Medulla oblongata (tissue), 1 donor: ENCODE measurements at regions not wholly inside any gene's neighbourhood (a gene's known extent, or its start where the extent isn't known, plus 50 kb on each side); places are given as distances from the start of the nearest gene placed in this dataset.

Experiments used
- DNase-seq: peaks from one replicate; pipeline ENCODE4 v3.0.0-alpha.2; 2015; ENCODE audit errors: extremely low spot score

- no peak for DNase-seq
Observed at GRCh38 chr9:90301277-90301653, 341.4 kb downstream of the DIRAS2 start.

- DNase-seq = no peak
Observed at GRCh38 chr9:90303655-90304054, 339.0 kb downstream of the DIRAS2 start.

DNA sequence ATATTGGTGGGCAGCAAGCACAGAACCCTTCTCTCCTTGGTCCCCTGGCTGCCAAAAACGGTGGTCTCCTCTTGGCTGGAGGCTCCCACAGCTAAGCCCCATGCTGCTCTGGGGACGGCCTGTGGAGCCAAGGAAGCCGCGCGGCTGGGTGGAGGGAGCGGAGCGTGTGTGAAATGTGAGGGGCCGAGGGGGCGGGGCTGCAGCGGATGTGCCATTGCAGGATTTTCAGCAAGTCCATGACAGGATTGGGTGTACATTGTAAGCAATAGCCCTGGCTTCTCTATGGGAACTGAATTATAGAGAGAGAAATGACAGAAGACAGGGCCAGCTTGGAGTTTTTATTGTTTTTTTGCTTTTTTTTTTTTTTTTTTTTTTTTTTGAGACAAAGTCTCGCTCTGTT is 336.5 kb downstream of the DIRAS2 start:
- no peak for DNase-seq

DNA sequence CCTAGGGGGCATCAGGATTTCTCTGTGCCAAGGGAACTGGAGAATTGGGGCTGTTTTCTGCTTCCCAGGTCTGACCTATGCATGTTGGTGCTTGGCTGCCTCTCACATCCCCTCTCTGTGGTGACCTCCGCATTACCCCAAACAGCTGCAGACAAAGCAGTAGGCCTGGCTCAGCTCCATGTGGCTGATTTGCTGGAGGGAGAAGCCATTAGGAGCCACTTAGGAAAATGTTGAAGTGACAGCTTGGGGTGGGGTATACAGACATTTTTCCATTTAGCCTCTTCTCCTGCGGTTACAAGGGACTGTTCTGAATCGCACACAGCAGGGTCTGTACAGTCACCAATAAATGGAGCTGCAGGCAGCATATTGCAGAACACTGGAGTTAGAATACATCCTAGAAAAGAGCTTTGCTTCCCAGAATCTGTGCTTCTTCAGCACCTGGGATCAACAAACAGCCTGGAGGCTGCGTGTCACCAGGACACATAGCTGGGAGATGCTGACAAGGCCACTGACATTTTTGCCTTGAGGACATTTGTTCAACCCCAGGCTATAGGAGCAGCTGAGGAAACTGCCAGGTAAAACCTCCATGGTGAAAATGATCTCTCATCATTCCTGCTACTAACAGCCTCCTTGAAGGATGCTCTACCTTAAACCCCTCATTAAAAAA is 335.3 kb downstream of the DIRAS2 start:
- DNase-seq = no peak

DNA sequence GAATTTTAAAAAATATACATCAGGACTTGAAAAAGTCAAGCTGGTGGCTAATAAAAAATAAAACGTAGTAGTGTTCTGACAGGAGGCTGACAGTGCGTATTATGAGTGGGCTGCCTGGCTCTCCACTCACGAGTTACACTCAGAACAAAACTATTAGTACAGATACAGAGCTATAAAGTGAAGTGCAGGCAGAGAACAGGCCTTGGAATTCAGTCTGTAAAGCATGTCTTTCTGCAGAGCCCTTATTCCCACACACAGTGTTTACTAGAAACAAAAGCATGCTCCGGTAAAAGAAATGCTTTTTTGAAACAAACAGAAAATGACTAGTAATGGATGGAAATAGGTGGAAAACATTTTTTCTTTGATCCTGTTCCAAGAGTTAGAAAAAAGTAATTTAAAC is 334.7 kb downstream of the DIRAS2 start:
- DNase-seq = no peak

GRCh38 chr9:90308691-90309090 is 333.9 kb downstream of the DIRAS2 start:
- no peak for DNase-seq

DNA sequence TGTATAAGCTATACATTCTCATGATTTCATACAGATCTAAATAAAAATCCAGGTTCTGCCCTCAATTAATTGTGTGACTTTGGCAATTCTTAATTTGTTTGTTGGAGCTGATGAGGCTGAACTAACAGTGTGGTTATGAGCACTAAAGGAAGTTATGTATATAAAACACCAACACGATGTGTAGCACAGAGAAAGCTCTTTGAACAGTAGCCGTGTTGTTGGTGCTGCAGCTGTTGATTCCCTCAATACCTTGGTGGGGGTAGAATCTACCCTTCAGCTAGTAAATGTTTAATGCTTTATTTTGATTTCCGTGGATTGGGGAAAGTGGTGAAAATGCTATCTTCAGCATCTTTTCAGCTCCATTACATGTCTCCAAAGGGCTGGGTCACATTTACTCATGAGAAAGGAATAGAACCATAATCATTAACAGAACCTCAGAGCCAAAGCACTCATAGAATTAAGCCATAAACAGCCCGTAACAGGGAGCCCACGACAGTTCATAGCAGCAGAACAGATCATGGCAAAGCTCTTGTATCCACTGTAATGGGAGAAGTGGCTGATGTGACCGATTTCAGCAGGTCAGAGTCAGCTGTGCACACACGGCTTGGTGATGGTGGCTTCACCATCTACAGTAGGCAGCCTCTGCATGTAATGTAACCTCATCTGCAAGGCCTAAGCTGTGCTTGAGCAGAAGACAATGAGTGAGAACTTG is 332.7 kb downstream of the DIRAS2 start:
- no peak for DNase-seq

DNA sequence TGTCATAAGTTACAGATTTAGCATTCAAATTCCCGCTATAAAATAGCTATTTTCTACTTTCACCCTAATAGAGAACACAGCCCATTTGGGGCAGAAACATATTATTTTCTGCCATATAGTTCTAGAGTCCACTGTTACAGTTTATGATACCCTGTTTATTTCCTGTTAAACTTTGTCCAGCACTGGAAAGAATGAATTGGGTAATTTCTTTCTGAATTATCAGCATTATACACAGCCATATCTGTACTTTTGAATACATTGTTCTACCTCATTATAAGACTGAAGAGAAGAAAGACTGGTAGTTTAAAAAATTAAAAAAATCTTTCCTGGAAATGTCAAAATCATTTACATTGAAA is 332.1 kb downstream of the DIRAS2 start:
- no peak for DNase-seq

DNA sequence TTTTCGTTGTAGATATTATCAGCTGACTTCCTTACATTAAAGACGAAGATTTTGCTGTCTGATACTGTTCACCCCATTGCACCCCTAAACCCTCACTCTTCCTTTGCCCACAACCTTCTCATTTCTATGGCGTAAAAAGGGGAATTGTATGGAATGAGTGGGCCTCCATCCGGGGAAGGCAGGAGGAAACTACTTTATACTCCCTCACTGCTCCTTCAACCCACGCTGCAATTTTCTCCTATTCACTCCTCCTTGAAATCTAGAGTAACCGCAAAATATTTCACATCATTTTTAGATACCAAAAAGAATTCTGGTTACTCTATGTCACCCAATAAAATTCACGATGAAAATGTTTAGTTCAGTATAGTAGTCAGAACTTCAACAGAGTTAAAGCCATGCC is 330.8 kb downstream of the DIRAS2 start:
- no peak for DNase-seq

- no peak for DNase-seq
Observed at GRCh38 chr9:90322296-90322695, 320.3 kb downstream of the DIRAS2 start.

- no peak for DNase-seq
Observed at GRCh38 chr9:90325913-90326653, 316.5 kb downstream of the DIRAS2 start.

DNA sequence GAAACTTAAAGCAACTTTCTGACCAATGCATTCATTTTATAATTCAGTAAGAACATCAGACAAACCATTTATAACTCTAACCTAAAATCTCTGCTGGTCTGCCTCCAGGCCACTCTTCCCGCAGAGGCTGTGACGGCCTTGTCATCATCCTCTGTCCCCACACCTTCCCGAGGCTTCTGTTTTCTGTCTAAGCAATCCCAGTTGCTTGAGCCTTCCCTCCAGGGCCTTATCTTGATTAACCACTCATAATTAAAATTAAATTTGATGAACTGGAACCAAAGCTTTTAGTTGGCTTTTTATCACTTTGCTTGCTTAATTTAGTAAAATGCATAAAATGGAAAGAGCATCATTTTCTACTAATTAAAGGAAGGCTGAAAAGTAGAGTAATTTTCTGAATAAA is 312.4 kb downstream of the DIRAS2 start:
- no peak for DNase-seq

GRCh38 chr9:90331826-90332575 is 310.6 kb downstream of the DIRAS2 start:
- no peak for DNase-seq

GRCh38 chr9:90333226-90333625 is 309.4 kb downstream of the DIRAS2 start:
- no peak for DNase-seq

DNA sequence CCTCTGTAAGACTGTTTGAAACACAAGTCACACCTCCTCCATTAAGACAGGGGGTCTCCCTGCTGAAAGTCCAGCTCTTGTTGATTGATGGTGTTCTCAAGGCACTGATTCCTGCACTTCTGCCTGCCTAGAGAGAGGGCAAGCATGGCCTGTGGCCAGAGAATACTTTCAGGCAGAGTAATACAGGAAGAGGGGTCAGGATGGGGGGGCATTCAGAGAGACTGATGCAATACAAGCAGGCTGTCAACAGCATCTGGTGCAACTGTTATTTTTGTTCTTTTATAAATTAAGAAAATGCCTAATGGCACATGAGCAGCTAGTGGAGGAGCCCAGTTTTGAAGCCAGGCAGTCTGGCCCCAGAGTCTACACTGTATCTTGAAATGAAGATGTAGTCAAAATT is 302.2 kb downstream of the DIRAS2 start:
- no peak for DNase-seq

- DNase-seq = no peak
Observed at GRCh38 chr9:90342607-90343006, 300.0 kb downstream of the DIRAS2 start.

DNA sequence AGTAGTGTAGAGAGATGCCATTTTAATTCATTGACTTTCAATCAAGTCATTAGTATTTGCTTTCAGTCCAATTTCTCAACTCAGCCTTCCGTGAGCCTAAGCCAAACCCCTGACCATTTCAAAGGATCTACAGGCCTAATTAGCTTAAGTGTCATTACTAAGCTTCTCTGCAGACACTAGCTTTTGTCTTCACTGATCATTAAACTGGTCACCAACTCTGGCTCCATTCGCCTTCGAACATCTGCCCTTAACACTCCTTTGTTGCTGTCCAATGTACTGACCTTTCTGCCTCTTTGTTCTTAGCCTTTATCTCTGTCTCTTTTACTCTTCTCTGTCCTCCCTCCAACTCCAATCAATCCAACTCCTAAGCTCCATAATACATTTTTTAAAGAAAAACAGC is 299.3 kb downstream of the DIRAS2 start:
- DNase-seq = no peak

GRCh38 chr9:90343991-90344390 is 298.6 kb downstream of the DIRAS2 start:
- no peak for DNase-seq

DNA sequence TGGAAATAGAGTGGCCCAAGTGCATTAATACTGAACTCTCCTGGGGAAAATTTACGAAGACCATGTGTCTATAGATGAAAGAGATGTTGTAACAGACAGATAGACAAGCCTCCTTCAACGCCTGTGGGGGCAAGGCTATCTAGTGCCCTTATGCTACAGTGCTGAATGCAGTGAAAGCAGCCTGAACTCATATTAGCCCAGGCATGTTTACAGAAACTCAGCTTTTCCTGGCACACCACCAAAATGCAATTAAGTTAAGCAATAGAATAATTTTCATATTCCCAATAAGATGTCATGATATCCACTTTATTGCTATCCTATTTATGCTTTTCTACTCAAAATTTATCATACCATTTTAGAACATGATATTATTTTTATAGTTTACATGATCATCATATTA is 277.0 kb downstream of the DIRAS2 start:
- no peak for DNase-seq

DNA sequence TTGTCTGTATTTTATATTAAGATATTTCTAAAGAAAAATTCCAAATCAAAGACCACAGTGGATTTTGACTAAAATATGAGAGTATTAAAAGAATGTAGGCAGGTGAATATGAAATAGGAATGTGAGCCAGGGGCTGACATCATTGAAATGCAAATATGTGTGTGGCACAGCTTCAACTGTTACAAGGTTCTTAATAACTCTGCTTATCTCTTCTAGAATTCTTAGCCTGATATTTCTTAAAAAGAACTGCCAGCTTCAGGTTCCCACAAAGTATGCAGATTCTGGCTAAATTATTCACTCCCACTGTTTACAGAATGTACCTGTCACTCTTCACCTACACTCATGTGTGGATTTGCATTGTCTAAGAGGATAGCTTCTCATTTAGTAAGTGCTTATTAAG is 274.4 kb downstream of the DIRAS2 start:
- DNase-seq = no peak

GRCh38 chr9:90368928-90369327 is 273.7 kb downstream of the DIRAS2 start:
- no peak for DNase-seq

- no peak for DNase-seq
Observed at GRCh38 chr9:90379771-90380170, 262.9 kb downstream of the DIRAS2 start.
